ENCODE measurements at regions not wholly inside any gene's neighbourhood (a gene's known extent, or its start where the extent isn't known, plus 50 kb on each side); places are given as distances from the start of the nearest gene placed in this dataset.

DNA sequence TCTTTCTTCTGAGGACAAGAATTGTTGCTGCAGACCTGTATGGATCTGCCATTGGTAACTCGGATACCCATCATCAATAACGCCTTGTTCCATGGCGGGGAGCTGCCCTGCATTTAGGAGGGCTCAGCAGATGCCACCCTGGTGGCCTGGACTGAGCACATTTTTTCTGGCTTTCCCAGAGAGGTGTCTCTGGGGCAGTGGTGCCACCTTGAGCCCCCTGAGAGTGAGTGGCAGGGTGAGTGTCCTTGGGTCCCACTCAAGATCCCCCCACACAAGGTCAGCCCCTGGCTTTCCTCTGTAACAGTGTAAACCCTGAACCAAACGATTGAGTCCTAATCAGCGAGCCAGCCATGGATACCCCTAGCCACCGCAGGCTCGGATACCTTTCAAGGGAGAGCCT lies 258.6 kb downstream of the GLRX3 start:
- H3K27me3 ChIP-seq (ENCODE audit: control insufficient read depth, insufficient read depth, low read length) = no peaks in the 10 kb centered on the region
- FAIRE-seq (no peak), DNase-seq (ENCODE audit: low read depth) (no peak)
- no peak overlapping the region for H3K4me3 ChIP-seq (ENCODE audit: low read depth, low read length)
- TF ChIP-seq, protein P1, sequence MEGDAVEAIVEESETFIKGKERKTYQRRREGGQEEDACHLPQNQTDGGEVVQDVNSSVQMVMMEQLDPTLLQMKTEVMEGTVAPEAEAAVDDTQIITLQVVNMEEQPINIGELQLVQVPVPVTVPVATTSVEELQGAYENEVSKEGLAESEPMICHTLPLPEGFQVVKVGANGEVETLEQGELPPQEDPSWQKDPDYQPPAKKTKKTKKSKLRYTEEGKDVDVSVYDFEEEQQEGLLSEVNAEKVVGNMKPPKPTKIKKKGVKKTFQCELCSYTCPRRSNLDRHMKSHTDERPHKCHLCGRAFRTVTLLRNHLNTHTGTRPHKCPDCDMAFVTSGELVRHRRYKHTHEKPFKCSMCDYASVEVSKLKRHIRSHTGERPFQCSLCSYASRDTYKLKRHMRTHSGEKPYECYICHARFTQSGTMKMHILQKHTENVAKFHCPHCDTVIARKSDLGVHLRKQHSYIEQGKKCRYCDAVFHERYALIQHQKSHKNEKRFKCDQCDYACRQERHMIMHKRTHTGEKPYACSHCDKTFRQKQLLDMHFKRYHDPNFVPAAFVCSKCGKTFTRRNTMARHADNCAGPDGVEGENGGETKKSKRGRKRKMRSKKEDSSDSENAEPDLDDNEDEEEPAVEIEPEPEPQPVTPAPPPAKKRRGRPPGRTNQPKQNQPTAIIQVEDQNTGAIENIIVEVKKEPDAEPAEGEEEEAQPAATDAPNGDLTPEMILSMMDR (IDR thresholded peaks at IDR 0.05; ENCODE audit: insufficient read depth, low read length, severe bottlenecking) = no peak
- H3K36me3 ChIP-seq (ENCODE audit: control insufficient read depth, insufficient read depth, low read length) = no peaks in the 10 kb centered on the region

GRCh38 chr10:130395248-130395936 lies 259.2 kb downstream of the GLRX3 start:
- TF ChIP-seq, protein P1 (IDR thresholded peaks at IDR 0.05; ENCODE audit: insufficient read depth, low read length, severe bottlenecking) = no peak
- no peak overlapping the region for H3K4me3 ChIP-seq (ENCODE audit: low read depth, low read length)
- DNase-seq (ENCODE audit: low read depth) (no peak), FAIRE-seq (no peak)
- no peaks in the 10 kb centered on the region for H3K36me3 ChIP-seq (ENCODE audit: control insufficient read depth, insufficient read depth, low read length)
- no peaks in the 10 kb centered on the region for H3K27me3 ChIP-seq (ENCODE audit: control insufficient read depth, insufficient read depth, low read length)

DNA sequence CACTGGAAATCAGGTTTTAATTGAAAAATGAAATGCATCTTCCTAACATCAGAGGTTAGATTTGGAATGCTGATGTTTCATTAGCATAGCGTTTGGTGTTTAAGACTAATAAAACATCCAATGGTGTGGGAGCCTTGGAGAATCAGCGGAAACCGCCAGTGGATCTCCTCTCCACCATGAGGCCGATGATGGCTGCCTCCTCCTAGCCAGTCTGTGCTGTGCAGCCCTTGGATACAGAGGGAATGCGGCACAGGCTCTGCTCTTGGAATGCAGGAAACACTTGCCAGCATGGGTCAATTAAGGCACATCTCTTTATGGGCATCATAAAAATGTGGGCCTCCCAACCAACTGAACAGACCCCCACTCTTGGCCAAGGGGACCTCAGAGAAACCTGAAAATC lies 259.9 kb downstream of the GLRX3 start:
- FAIRE-seq = no peak
- TF ChIP-seq, protein P1 (IDR thresholded peaks at IDR 0.05; ENCODE audit: insufficient read depth, low read length, severe bottlenecking) = no peak
- no peak overlapping the region for H3K4me3 ChIP-seq (ENCODE audit: low read depth, low read length)
- no peaks in the 10 kb centered on the region for H3K27me3 ChIP-seq (ENCODE audit: control insufficient read depth, insufficient read depth, low read length)
- no peak for DNase-seq (ENCODE audit: low read depth)
- H3K36me3 ChIP-seq (ENCODE audit: control insufficient read depth, insufficient read depth, low read length) = no peaks in the 10 kb centered on the region

- TF ChIP-seq, protein P1 (IDR thresholded peaks at IDR 0.05; ENCODE audit: insufficient read depth, low read length, severe bottlenecking) = no peak
- Histone ChIP-seq H3K36me3 (ENCODE audit: control insufficient read depth, insufficient read depth, low read length) (no peaks in the 10 kb centered on the region), H3K4me3 (ENCODE audit: low read depth, low read length) (no peak overlapping the region), H3K27me3 (ENCODE audit: control insufficient read depth, insufficient read depth, low read length) (no peaks in the 10 kb centered on the region)
- DNase-seq (ENCODE audit: low read depth) = no peak
- FAIRE-seq = no peak
These were observed 262.2 kb downstream of the GLRX3 start for GRCh38 chr10:130398090-130398994.

DNA sequence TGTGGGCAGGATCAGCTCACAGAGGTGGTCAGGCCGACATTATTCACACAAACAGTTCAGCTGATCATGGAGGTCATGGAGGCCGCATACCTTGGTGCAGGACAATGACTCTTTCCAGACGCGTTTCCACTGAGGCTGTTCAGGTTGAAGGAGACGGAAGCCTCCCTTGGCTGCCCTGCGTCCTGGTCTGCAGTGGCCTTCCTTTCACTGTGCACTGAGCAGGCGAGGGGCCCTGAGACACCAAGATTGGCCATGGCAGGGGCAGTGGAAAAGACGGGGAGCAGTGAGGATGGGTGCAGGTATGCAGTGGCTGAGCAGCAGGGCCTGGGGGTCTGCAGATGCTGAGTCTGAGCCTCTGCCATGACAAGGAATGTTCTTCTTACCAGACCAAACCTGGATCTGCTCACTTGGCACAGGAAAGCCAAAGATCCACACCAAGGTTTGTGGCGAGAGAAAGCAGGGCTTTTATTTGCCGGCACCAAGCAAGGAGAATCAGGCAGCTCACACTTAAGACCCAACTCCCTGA lies 263.3 kb downstream of the GLRX3 start:
- Histone ChIP-seq H3K36me3 (ENCODE audit: control insufficient read depth, insufficient read depth, low read length) (no peaks in the 10 kb centered on the region), H3K4me3 (ENCODE audit: low read depth, low read length) (no peak overlapping the region), H3K27me3 (ENCODE audit: control insufficient read depth, insufficient read depth, low read length) (no peaks in the 10 kb centered on the region)
- DNase-seq (ENCODE audit: low read depth) (no peak), FAIRE-seq (no peak)
- TF ChIP-seq, protein P1 (IDR thresholded peaks at IDR 0.05; ENCODE audit: insufficient read depth, low read length, severe bottlenecking) = no peak

All from bronchial epithelial cell (primary cell).